ENCODE measurements at regions not wholly inside any gene's neighbourhood (a gene's known extent, or its start where the extent isn't known, plus 50 kb on each side); places are given as distances from the start of the nearest gene placed in this dataset.

DNA sequence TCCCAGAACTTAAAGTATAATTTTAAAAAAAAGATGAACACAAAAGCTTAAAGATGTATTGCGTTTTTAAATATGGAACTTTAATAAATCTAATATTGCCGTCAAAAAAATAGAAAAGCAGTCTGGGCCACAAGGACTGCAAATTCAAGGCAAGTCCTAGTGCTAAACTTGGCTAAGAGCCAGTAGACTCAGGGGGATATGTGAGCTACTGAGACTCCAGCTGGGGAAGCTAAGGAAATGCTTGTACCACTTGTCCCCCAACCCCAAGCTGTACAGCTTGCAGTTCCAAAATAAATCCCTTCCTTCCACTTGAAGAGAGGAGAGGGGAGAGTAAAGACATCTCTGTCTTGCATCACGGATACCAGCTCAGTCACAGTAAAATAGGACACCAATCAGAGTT is 290.8 kb upstream of the FGF13 start:
- TF ChIP-seq CTCF (IDR thresholded peaks at IDR 0.05; ENCODE audit: poor library complexity): no peak
- no peak for TF ChIP-seq EZH2 (IDR thresholded peaks at IDR 0.05; ENCODE audit: borderline replicate concordance)
- TF ChIP-seq EZH2phosphoT487 (IDR thresholded peaks at IDR 0.05; ENCODE audit: low read depth, severe bottlenecking, unreplicated experiment): no peak
